Cardiac muscle cell (in vitro differentiated cells and primary cell): ENCODE measurements at regions not wholly inside any gene's neighbourhood (a gene's known extent, or its start where the extent isn't known, plus 50 kb on each side); places are given as distances from the start of the nearest gene placed in this dataset.

Experiments used
- DNase-seq, 2 donors: peaks; one replicate each; pipeline versions ENCODE4 v3.0.0 to v3.0.0-alpha.2; 2010 to 2017; ENCODE audit warnings: low read depth in 1 of 2, low spot score in 1 of 2
- H3K27ac ChIP-seq: fragments of 200-600 bp; sonication (generic); 2 replicates; pipeline ENCODE4 v1.5.1; 2016
- H3K27me3 ChIP-seq: fragments of 200-600 bp; sonication (generic); 2 replicates; pipeline ENCODE4 v1.6.0; 2016; ENCODE audit warnings: control low read depth
- H3K36me3 ChIP-seq: fragments of 200-600 bp; sonication (generic); 2 replicates; pipeline ENCODE4 v1.5.1; 2016; ENCODE audit warnings: control low read depth
- H3K4me1 ChIP-seq: fragments of 200-600 bp; sonication (generic); 2 replicates; pipeline ENCODE4 v1.8.1; 2017; ENCODE audit warnings: low read depth, mild to moderate bottlenecking, mixed run types
- H3K4me3 ChIP-seq: fragments of 200-600 bp; sonication (generic); 2 replicates; pipeline ENCODE4 v1.5.1; 2016; ENCODE audit warnings: mild to moderate bottlenecking
- H3K9me3 ChIP-seq: fragments of 200-600 bp; sonication (generic); 2 replicates; pipeline ENCODE4 v1.5.1; 2017; ENCODE audit warnings: low read depth, mild to moderate bottlenecking, control low read depth
- TF ChIP-seq, protein P1 (sequence below): IDR thresholded peaks from 2 replicates; pipeline ENCODE4 v1.5.1; 2012; ENCODE audit warnings: low read depth, mild to moderate bottlenecking, low read length

DNA sequence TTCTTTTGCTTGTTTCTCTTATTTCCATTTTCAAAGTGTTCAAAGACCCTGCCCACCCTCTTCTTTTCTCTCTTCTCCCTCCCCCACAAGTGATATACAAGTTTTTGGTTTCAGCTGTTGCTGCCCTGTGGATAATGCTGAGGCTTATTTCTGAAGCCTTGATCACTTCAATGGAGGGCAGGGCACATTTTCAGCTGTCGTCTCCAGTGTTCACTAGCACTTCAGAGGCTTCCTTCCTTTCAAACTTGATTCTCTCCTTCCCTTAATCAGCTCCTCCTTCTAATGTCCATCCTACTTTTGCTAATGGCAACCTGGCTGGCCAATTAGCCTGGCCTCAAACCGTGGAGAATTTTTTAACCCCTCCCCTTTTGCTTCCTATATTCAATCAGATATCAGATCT lies 435.7 kb upstream of the RUNX1 start:
- DNase-seq = no peak
- Histone ChIP-seq H3K4me3 (no peak overlapping the region), H3K27me3 (peaks cover 2% of the 10 kb centered on the region), H3K27ac (no peak overlapping the region), H3K9me3 (no peaks in the 10 kb centered on the region), H3K36me3 (no peaks in the 10 kb centered on the region), H3K4me1 (no peaks in the 10 kb centered on the region)
- TF ChIP-seq, protein P1, sequence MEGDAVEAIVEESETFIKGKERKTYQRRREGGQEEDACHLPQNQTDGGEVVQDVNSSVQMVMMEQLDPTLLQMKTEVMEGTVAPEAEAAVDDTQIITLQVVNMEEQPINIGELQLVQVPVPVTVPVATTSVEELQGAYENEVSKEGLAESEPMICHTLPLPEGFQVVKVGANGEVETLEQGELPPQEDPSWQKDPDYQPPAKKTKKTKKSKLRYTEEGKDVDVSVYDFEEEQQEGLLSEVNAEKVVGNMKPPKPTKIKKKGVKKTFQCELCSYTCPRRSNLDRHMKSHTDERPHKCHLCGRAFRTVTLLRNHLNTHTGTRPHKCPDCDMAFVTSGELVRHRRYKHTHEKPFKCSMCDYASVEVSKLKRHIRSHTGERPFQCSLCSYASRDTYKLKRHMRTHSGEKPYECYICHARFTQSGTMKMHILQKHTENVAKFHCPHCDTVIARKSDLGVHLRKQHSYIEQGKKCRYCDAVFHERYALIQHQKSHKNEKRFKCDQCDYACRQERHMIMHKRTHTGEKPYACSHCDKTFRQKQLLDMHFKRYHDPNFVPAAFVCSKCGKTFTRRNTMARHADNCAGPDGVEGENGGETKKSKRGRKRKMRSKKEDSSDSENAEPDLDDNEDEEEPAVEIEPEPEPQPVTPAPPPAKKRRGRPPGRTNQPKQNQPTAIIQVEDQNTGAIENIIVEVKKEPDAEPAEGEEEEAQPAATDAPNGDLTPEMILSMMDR = no peak

DNA sequence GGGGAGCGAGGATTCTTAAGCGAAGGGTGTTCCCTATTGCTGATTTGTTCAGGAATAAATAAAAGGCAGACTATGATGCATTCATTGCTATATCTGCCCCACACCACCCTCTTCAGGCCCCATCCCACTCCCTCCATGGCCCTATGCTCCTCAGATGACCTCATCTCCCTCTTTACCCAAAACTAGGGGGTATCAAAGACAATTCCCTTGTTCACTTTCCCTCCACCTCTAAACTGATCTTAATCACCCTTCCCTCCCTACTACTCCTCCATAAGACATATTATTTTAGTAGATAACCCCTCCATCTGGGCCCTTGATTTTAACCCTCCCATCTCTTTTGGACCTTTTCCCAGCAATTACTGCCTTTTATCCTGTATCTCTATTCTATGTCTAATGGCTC lies 434.9 kb upstream of the RUNX1 start:
- no peaks in the 10 kb centered on the region for H3K9me3 ChIP-seq
- no peak overlapping the region for H3K27ac ChIP-seq
- no peaks in the 10 kb centered on the region for H3K36me3 ChIP-seq
- H3K4me3 ChIP-seq = no peak overlapping the region
- H3K27me3 ChIP-seq = peaks cover 2% of the 10 kb centered on the region
- TF ChIP-seq, protein P1 = no peak
- no peaks in the 10 kb centered on the region for H3K4me1 ChIP-seq
- no peak for DNase-seq

DNA sequence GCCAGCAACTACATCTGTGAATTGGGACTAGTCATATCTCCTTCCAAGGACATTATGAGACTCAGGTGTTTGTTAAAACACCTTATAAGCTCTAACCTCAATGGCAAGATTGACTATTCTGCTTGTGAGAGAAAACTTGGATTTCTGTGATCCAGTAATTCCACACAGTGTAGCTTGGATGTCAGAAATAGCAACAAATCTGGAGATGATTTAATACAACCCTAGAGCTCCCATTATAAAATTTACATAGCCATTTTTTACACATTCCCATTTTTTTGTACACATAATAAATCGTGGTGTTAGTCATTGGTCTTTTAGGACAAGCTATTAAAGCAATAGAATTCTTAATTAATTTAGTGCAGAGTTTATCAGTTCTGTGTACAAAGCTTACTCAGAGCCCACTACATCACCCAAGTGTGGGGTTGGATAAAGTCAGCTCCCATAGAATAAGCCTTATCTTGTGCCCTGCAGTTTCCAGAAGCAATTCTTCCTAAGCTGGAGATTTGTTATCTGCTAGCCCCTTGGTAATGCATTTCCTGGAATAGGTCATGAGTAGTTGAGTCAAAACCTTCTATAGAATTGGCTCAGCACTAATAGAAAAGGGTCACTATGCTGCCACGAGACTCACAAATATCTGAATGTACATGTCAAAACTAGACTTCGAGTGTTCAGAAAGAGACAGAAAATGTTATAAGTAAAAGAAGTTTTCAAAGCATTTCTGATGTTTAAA lies 434.0 kb upstream of the RUNX1 start:
- DNase-seq = peak in 1 of 2 donors; percentile 29
- Histone ChIP-seq H3K4me1 (no peaks in the 10 kb centered on the region), H3K4me3 (no peak overlapping the region), H3K27me3 (peaks cover 2% of the 10 kb centered on the region), H3K36me3 (no peaks in the 10 kb centered on the region), H3K27ac (no peak overlapping the region), H3K9me3 (no peaks in the 10 kb centered on the region)
- TF ChIP-seq, protein P1 = no peak

DNA sequence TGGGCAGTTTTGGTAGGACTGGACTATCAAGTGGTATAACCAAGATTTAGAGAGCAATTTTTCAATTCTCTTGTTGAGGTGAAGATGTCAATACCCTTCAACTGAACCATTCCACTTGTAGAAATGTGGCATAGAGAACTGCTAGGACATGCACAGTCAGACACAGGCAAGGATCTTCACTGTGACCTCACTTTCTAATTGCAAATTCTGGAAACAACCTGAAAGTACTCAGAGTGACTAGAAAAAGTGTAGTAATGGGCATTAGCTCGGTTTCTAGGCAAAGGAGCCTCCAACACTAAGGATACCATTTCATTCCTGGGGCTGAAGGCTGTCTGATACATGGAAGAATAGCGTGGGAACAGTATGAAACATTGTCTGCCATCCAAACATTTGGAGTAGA lies 433.0 kb upstream of the RUNX1 start:
- no peaks in the 10 kb centered on the region for H3K36me3 ChIP-seq
- TF ChIP-seq, protein P1 = no peak
- H3K27me3 ChIP-seq = peaks cover 2% of the 10 kb centered on the region
- H3K27ac ChIP-seq = no peak overlapping the region
- H3K4me1 ChIP-seq = no peaks in the 10 kb centered on the region
- DNase-seq = no peak
- H3K4me3 ChIP-seq = no peak overlapping the region
- H3K9me3 ChIP-seq = no peaks in the 10 kb centered on the region

DNA sequence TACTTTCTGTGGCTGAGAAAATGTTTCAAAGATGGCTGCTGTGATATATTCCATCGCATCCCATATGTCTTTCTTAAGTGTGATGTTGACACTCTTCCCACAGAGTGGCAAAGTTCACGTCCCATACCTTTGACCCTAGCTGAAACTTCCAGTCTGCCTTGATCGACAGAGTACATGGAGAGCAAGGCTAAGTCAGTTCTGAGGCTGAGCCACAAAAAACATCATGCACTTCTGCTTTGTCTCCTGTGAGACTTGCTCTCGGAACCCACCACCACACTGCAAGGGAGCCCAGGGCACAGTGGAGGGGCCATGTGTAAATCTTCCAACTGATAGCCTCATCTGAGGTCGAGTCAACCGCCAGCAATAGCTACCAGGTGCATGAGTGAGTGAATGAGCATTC lies 431.9 kb upstream of the RUNX1 start:
- peaks cover 2% of the 10 kb centered on the region for H3K27me3 ChIP-seq
- no peak overlapping the region for H3K4me3 ChIP-seq
- no peaks in the 10 kb centered on the region for H3K9me3 ChIP-seq
- H3K27ac ChIP-seq = no peak overlapping the region
- TF ChIP-seq, protein P1 = no peak
- no peaks in the 10 kb centered on the region for H3K4me1 ChIP-seq
- no peak for DNase-seq
- no peaks in the 10 kb centered on the region for H3K36me3 ChIP-seq
